GM18907 (cell line): ENCODE measurements at regions not wholly inside any gene's neighbourhood (a gene's known extent, or its start where the extent isn't known, plus 50 kb on each side); places are given as distances from the start of the nearest gene placed in this dataset.

Source experiments
- ATAC-seq: cut with Tn5 transposase; IDR thresholded peaks from one replicate; pipeline ENCODE4 v1.9.1; 2021; ENCODE audit warnings: mild to moderate bottlenecking, moderate library complexity; ENCODE audit not compliant: unreplicated experiment

DNA sequence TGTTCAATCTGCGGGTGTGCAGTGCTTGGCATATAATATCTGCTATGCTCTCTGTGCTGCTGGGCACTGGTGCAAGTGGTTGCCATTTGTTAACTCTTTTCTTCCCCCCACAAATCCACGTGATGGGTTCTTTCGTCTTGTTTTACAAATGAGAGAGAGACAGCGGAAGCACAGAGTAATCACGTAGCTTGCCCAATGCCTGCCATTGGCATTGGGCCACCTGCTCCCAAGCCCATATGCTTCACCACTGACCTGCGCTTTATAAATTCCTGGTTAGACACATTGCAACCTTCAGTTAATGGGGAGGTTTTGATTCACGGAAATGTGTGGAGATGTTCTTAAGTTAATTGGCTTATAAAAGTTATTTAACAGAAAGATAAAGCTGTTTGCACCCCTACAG lies 194.8 kb upstream of the ADAMTS16 start:
- no peak for ATAC-seq

DNA sequence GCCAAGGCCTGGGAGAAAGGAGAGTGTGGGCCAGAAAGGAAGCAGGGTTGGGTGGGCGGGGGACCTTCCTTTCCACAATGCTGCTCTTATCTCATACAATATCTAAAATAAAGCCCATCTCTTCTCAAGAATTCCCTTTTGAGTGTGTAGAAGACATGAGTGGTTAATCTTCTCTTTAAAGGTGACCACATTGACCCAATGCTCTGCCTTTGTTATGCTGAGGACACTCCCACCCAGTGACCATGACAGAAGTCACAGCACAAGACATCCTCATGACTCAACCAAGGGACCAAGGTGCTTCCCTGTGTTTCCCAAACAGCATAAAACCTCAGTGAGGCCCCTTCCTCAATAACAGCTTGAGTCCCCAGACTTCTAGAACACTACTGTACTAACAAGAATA lies 193.0 kb upstream of the ADAMTS16 start:
- ATAC-seq = no peak

DNA sequence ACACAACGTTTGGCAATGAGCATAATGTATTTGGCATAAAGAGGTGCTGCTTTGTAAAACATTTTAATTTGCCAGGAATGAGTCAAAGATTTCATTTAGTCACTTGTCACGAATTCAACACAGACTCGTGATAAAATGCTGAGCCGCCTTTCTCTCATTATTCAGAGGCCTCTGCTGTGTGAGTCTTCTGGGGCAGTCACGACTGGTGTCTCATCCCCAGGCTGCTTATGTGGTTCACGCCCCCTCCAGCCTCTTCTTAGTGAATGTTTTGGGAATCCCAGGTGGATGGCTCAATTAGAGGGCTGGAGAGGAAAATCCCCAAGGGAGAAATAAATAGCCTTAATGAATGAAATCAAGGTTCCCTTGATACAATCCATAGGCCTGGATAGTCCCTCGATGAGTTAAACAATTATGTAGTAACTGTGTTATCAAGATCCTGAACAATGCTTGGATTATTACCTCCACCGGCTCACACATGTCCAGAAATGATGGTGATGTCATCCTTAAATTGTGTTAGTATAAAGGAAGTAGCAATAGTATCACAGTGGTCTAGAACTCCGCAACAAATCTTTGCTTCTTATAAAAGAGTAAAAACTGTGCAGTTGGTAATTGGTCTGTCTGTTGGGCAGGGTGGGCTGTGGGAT lies 192.1 kb upstream of the ADAMTS16 start:
- ATAC-seq = no peak

DNA sequence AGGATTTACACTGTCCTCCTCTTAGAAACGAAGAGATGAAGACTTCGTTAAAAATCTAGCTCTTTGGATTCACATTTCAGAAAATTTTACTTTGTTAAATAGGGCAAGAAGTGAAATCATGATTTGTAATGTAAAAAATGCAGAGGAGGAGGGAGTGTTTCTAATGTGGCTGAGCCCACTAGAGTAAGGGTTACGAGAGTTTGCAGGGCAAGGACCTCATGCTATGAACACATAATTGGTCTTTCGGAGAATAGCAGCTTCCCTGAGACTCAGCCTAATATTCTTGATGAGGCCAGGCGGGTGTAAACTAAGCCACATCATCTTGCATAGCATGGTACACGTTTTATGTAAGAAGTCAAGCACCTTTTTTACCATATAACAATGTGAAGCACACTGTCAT lies 191.0 kb upstream of the ADAMTS16 start:
- ATAC-seq = no peak

DNA sequence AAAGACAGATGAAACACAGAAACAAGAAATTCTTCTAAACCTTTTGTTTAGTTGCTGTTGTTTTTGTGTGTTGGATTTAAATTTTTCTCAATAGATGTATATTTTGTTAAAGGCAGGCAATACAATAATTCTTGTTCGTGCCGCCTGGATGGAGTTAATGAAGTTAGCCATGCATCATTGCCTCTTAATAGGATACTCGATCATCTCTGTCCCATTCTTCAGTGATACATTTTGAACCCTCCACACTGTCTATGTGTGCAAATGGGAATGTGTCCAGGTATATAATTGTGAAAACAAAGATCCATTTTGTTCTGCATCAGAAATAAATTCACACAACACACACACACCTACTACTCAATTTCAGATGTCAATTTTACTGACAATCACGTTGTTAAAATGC lies 186.6 kb upstream of the ADAMTS16 start:
- ATAC-seq = no peak

DNA sequence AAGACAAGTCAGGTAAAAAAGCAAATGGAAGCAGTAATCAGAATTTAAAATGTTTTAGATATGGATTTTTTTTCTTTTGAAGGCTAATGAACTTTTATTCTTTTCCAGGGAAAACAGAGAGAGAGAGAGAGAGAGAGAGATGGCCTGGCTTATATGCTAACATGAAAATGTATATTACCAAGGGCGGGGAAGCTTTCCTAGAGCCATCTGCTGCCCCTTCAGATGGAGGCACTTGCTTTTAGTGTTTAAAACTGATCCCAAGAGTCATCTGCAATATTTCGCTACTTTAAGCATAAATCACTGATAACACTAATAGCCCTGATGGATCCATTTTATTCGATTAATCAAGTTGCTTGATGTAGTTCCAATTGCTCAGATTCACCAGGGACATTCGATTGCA lies 186.1 kb upstream of the ADAMTS16 start:
- no peak for ATAC-seq

DNA sequence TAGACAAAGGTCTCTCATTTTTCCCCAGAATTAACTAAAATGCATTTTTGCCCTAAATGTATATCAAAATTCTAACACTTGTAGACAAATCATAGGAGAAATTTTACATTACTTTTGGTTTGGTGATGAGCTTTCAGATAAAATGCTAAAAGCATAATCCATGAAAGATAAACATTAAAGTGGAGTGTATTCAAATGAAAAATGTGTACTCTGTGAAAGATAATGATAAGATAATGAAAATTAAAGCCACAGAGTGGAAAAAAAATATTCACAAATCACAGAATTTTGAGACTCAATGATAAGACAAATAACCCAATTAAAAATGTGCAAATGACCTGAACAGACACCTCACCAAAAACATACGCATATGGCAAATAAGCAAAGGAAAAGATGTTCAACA lies 176.9 kb upstream of the ADAMTS16 start:
- no peak for ATAC-seq

DNA sequence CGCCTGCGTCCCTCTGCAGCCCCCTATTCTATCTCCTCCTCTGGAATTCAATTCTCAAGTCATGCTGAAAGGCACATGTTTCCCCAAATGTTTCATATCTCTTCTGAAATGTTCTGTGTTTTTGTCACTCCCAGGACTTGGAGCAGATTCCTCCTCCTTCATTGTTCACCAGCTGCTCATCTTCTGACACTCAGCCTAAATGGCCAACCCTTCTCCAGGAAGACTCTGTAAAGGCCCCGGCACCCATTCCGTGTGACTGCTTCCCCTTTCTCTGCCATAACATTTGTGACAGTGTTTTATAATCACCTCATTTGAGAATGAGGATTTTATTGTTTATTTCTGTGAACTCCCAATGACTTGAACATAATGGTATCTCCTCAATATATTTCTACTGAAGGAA lies 170.8 kb upstream of the ADAMTS16 start:
- no peak for ATAC-seq

DNA sequence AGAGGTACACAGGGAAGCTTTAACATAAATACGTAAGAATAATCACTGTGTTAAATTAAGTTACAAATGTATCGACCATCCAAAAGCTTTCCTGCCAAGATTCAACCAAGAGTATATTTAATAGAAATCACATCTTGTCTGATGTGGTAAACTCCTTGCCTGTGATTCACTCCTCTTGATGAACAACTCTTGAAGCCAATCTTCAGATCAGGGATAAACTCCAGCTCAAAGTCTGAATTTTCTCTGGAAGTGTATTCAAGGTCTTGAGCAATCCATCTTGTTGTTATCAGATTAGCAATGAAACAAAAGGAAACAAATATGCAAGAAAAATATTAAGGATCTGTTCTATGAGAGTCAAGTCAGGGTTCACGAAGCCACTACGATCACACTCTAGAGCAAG lies 170.0 kb upstream of the ADAMTS16 start:
- no peak for ATAC-seq

DNA sequence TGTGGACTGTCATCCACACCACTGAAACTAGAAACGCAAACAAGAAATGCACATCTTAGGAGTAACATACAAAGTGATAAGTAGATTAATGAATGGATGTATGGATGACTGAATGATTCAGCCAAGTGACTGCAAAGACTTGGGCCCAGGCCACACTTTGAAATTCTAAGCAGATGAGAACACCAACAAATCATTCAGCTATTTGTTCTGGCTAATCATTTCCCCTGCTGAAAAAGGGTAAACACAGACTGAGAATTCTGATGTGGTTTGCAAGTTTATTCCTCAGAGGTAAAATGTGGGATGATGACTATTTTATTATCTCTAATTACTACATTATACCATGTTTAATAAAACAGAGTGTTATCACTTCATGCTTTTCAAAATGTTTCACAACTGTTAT lies 163.2 kb upstream of the ADAMTS16 start:
- no peak for ATAC-seq

DNA sequence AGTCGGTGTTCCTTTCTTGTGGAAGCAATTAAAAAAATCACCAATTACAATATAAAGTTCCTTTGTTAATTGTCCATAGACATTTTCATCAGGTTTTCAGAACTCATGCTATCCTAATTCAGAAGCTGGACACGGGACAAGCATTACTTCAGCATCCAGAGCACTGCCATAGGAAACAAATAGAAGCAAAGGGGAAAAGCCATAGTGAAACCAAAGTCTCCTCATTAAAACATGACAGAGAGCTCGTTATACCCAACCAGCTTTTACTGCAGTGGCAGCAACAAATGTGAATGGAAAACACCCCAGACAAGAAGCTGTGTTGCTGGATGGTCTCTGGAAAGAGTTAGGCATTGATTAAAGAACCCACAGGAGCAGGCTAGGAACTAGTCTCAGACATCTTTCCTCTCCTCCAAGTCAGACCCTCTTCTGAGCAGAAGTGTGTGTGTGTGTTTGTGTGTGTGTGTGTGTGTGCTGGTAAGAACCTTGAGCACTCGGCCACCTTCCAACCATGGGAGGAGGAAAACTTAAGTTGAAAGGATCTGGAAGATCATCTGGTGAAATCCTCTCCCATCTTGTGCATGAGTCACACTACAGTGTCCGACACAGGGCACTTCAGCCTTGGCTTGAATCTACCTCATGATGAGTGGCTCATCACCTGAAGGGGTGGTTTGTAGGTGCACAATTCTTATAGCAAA lies 162.6 kb upstream of the ADAMTS16 start:
- no peak for ATAC-seq

DNA sequence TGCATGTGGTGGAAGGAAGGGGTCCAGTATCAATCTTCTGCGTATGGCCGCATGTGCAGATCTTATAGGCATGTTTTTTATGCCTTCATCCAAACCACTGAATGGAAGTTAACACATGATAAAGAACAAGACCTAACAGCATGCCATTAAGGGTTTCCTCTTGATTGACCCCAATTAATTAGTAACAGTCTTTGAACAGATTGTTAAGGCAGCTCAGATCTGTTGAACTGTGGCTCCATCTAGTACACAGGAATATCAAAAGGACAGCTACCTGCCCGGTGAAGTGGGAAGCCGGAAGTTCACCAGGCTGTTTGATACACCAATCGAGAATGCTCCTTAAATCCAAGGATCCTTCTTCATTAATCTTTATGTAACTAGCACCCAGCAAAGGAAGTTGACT lies 159.9 kb upstream of the ADAMTS16 start:
- ATAC-seq = no peak

DNA sequence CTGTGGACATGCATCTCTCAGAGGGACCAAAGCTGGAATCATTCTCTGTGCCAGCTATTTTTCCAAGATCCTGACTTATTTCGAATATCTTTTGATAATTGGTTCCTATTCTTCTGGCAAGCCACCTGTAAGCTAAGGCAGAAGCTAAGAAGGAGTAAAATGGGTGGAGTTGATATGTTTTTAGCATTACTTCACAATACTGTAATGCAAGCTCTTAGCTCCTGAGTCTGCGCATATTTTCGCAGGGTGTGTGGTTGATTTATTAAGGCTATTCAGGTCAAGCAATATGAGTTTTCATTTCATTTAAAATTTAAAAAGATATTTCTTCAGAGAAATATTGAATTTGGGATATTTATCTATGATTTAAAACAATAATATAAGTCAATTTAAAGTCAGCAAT lies 158.5 kb upstream of the ADAMTS16 start:
- no peak for ATAC-seq

DNA sequence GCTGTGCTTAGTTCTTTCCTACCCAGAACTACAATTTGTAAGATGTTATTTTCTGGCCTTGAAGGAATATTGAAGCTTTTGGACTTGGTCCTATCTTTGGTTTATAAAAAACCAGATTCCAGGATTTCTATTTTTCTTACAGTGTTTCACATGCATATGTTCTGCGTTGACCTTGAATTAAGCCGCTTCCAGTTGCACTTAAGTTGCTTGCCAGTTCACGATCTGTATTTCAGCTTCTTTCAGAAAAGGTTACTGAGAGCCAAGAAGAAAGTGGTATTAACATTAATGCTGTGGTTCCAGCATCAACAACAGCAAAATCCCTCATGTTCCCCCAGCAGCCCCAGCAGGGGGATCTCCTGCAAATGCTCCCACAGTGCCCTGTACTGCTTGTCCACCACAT lies 156.4 kb upstream of the ADAMTS16 start:
- ATAC-seq = no peak

DNA sequence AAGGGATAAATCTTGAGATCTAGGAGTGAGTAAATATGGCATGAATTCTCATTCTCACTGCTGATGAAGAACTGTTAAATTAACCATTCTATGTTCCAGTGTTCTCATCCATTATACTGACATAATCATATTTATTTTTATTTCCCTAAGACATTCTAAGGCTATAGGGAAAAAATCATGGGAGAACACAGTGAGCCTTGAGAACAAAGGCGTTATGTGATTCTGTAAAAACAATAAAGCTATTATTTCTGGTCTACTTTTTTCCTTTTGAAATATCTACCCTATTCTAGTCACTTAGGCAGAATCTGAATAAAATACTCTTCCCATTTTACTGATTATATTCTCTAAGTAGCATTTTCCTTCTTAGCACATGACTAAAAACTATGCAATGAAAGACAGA lies 155.7 kb upstream of the ADAMTS16 start:
- ATAC-seq = no peak

DNA sequence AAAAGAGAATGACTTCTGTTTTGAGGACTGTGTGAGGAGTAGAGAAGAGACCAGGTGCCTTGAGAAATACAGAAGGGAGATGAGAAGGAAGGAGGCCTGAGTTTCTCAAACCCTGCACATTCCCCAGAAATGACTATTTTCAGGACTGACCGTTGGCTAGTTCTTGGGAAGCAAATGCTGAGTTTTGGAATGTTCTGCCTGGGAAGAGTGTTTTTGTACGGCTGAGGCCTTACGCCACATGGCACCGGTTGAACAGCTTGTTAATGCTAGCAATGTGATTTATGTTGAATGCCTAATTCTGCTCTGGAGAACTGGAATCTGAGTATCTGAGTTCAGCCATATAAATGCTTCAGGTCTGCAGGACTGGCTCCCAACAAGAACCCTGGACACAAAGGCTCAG lies 152.7 kb upstream of the ADAMTS16 start:
- ATAC-seq = no peak

DNA sequence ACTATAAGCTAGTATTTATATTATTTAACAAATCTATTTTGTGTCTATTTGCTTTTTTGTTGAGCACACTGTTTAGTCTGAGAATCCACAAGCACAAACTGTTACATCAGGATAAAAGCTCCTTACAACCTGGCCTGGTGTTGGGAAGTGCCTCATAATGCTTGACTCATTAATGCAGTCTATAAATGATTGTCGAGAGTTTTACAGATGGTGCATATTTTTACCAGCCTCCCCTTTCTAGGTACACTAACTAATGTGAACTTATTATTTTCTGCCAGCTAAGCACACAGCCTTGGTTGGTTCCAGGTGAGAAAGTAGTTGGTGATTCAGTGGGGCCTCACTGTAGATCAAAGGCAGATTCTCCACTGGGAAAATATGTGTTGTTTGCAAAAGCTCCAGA lies 151.0 kb upstream of the ADAMTS16 start:
- no peak for ATAC-seq

DNA sequence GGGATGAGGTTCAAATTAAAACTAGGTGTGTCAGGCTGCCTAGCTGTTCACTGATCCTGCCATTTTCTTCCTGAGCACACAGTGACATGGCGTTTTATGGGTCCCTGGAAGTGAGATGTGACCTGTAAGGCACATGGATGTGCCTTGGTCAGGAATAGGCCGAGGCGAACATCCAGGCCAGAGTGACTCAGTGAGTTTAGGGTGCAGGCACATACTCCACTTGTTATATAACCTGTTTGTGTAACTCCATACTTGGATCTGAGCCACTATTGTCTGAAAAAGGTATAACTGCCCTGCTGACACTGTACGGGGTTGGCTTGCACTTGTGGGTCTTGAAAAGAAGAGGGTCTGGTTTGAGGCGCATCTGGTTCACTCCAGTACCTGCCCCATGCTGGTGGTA lies 150.1 kb upstream of the ADAMTS16 start:
- ATAC-seq = no peak

DNA sequence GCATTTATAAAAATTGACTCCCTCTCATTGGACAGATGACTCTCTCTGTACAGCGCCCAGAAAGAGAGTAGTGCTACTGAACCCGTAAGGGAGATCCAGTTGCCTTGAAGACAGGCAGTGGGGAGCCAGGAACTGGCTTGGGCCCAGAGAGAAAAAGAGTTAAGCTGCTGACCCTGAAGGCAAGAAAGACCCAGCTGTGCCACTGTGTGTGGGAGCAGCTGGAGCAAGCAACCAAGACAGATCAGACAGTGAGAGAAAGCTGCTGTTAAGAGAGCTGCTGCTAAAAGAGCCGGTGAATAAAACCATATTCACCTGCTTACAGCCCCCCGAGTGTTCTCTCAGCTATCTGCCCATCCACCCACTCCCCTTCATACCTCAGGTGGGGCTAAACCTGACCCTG lies 149.7 kb upstream of the ADAMTS16 start:
- no peak for ATAC-seq

DNA sequence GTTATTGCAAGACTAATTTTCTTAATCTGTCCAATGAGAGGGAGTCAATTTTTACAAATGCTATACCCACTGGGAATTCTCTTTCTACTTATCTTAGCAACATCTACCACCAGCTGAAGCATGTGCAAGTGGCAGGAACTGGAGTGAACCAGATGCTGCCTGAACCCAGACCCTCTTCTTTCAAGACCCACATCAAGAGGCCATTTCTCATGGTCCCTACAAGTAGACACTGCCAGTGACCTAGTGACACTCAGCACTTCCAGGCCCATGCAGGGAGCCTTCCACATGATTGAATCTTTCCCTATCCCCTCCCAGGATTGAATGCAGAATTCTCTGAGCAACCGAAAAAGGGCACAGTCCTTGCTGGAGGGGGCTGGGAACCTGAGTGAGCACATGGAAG lies 148.2 kb upstream of the ADAMTS16 start:
- ATAC-seq = no peak

DNA sequence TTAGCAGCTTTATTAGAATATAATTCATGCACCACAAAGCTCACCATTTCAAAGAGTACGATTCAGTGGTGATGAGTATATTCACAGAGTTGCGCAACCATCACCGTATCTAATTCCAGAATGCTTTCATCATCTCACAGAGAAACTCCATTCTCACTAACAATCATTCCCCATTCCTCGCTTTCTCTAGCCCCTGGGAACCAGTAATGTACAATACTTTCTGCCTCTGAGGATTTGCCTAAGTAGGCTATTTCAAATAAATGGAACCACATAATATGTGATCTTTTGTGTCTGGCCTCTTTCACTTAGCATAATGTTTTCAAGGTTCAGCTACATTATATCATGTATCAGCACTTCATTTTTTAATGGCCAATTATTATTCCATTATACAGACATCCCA lies 145.1 kb upstream of the ADAMTS16 start:
- ATAC-seq = no peak

DNA sequence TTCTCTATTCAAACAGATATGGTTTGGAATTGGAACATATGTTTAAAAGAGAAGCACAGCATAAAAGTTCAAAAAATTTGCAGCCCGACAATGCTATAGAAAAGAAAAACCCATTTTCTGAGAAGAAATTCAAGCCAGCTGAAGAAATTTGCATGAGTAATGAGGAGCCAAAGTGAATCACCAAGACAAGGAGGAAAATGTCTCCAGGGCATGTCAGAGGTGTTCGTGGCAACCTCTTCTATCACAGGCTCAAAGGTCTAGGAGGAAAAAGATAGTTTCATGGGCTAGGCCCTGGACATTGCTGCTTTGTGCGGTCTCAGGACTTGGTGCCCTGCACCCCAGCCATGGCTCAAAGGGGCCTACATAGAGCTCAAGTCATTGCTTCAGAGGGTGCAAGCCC lies 134.8 kb upstream of the ADAMTS16 start:
- no peak for ATAC-seq

DNA sequence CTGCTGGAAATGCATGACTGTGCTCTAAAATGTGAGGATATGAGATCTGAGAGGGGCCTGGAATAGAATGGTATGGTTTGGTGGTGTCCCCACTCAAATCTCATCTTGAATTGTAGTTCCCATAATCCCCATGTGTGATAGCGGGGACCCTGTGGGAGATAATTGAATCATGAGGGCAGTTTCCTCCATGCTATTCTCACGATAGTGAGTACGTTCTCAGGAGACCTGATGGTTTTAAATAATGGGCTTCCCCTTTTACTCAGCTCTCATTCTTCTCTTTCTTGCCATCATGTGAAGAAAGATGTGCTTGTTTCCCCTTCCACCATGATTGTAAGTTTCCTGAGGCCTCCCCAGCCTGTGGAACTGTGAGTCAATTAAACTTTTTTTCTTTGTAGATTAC lies 133.6 kb upstream of the ADAMTS16 start:
- ATAC-seq = no peak
